ENCODE measurements at regions not wholly inside any gene's neighbourhood (a gene's known extent, or its start where the extent isn't known, plus 50 kb on each side); places are given as distances from the start of the nearest gene placed in this dataset.
A peak's percentile ranks its signal among the peaks of the same experiment; 100 is the strongest.
"Not testable (repeated sequence)": the region's sequence is repeated elsewhere in the genome, so short reads cannot be mapped to it uniquely, and the experiment has no call there.

GRCh38 chr1:232579958-232580941, 49.7 kb downstream of the SIPA1L2 start:
- DNase-seq = peak in 1 of 2 donors; percentile 9

GRCh38 chr1:232579466-232579865, 50.5 kb downstream of the SIPA1L2 start:
- no peak for DNase-seq

GRCh38 chr1:232578651-232579195, 51.2 kb downstream of the SIPA1L2 start:
- no peak for DNase-seq

- DNase-seq = no peak
Observed at GRCh38 chr1:232577772-232578171, 52.2 kb downstream of the SIPA1L2 start.

- DNase-seq = no peak
Observed at GRCh38 chr1:232576537-232576936, 53.4 kb downstream of the SIPA1L2 start.

- no peak for DNase-seq
Observed at GRCh38 chr1:232575763-232576040, 54.2 kb downstream of the SIPA1L2 start.

- no peak for DNase-seq
Observed at GRCh38 chr1:232574889-232575762, 54.8 kb downstream of the SIPA1L2 start.

- DNase-seq = no peak
Observed at GRCh38 chr1:232574077-232574476, 55.9 kb downstream of the SIPA1L2 start.

- no peak for DNase-seq
Observed at GRCh38 chr1:232571523-232571922, 58.4 kb downstream of the SIPA1L2 start.

- no peak for DNase-seq
Observed at GRCh38 chr1:232570007-232570406, 59.9 kb downstream of the SIPA1L2 start.

- not testable (repeated sequence) for DNase-seq
Observed at GRCh38 chr1:232569554-232569921, 60.4 kb downstream of the SIPA1L2 start.

- DNase-seq = no peak
Observed at GRCh38 chr1:232568906-232569553, 60.9 kb downstream of the SIPA1L2 start.

GRCh38 chr1:232568331-232568852, 61.5 kb downstream of the SIPA1L2 start:
- no peak for DNase-seq

- DNase-seq = no peak
Observed at GRCh38 chr1:232566093-232566492, 63.8 kb downstream of the SIPA1L2 start.

GRCh38 chr1:232562855-232563510, 67.0 kb downstream of the SIPA1L2 start:
- DNase-seq = no peak

- no peak for DNase-seq
Observed at GRCh38 chr1:232561381-232561780, 68.6 kb downstream of the SIPA1L2 start.

GRCh38 chr1:232560940-232561339, 69.0 kb downstream of the SIPA1L2 start:
- no peak for DNase-seq

GRCh38 chr1:232558954-232559353, 71.0 kb downstream of the SIPA1L2 start:
- DNase-seq = no peak

- DNase-seq = no peak
Observed at GRCh38 chr1:232557502-232558191, 72.3 kb downstream of the SIPA1L2 start.

GRCh38 chr1:232557096-232557495, 72.8 kb downstream of the SIPA1L2 start:
- DNase-seq = no peak

GRCh38 chr1:232556351-232556750, 73.6 kb downstream of the SIPA1L2 start:
- DNase-seq = no peak
